B cell (primary cell): ENCODE measurements at regions not wholly inside any gene's neighbourhood (a gene's known extent, or its start where the extent isn't known, plus 50 kb on each side); places are given as distances from the start of the nearest gene placed in this dataset.

Source experiments
- EZH2 ChIP-seq: IDR thresholded peaks from 2 replicates; pipeline ENCODE4 v1.6.1; 2012; ENCODE audit warnings: borderline replicate concordance, low read depth, mild to moderate bottlenecking, moderate library complexity, low read length; ENCODE audit not compliant: insufficient read depth, poor library complexity, severe bottlenecking
- TF ChIP-seq, protein P1 (sequence below): fragments of 200-600 bp; IDR thresholded peaks from one replicate; pipeline ENCODE4 v1.8.0; 2022; ENCODE audit warnings: antibody characterized with exemption, mild to moderate bottlenecking

DNA sequence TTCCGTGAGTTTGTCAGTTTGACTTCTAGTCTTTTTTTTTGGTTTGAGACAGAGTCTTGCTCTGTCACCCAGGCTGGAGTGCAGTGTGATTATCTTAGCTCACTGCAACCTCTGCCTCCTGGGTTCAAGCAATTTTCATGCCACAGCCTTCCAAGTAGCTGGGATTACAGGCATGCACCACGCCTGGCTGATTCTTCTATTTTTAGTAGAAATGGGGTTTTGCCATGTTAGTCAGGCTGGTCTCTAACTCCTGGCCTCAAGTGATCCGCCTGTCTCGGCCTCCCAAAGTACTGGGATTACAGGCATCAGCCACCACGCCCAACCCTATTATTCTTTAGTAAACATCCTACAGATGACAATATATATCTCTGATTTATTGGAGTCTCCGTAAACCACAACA is 506.5 kb downstream of the PREX1 start:
- TF ChIP-seq, protein P1, sequence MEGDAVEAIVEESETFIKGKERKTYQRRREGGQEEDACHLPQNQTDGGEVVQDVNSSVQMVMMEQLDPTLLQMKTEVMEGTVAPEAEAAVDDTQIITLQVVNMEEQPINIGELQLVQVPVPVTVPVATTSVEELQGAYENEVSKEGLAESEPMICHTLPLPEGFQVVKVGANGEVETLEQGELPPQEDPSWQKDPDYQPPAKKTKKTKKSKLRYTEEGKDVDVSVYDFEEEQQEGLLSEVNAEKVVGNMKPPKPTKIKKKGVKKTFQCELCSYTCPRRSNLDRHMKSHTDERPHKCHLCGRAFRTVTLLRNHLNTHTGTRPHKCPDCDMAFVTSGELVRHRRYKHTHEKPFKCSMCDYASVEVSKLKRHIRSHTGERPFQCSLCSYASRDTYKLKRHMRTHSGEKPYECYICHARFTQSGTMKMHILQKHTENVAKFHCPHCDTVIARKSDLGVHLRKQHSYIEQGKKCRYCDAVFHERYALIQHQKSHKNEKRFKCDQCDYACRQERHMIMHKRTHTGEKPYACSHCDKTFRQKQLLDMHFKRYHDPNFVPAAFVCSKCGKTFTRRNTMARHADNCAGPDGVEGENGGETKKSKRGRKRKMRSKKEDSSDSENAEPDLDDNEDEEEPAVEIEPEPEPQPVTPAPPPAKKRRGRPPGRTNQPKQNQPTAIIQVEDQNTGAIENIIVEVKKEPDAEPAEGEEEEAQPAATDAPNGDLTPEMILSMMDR = no peak
- TF ChIP-seq EZH2 = no peak
